SK-N-SH (cell line): ENCODE measurements at regions not wholly inside any gene's neighbourhood (a gene's known extent, or its start where the extent isn't known, plus 50 kb on each side); places are given as distances from the start of the nearest gene placed in this dataset.

ENCODE experiments used
- CTCF ChIA-PET: fragments of 300-600, 350-600 bp; formaldehyde crosslinking; extraction: SDS; loops from one replicate; lab custom pipeline; 2021; lab: Yijun Ruan, JAX
- POLR2A ChIA-PET: fragments of 350-600 bp; sonication (Branson Sonifier 250); formaldehyde crosslinking; extraction: SDS; loops from one replicate; lab custom pipeline; 2020; ENCODE audit warnings: antibody characterized with exemption, inconsistent platforms; lab: Yijun Ruan, JAX
- DNase-seq: peaks from one replicate; pipeline ENCODE4 v3.0.0; 2012
- H2AFZ ChIP-seq: fragments of 200-600 bp; sonication (generic); 2 replicates; pipeline ENCODE4 v1.8.1; 2016; ENCODE audit warnings: antibody characterized with exemption, mild to moderate bottlenecking, low read depth
- H3F3A ChIP-seq: fragments of 200-600 bp; sonication (generic); replicated peaks from 2 replicates; pipeline ENCODE3; 2016; ENCODE audit warnings: antibody characterized with exemption, mild to moderate bottlenecking; ENCODE audit not compliant: insufficient read depth
- H3K27ac ChIP-seq, 2 experiments: fragments of 200-500 bp in 1 of 2; fragments of 200-600 bp in 1 of 2; sonication (Bioruptor generic) in 1 of 2; sonication (generic), shearing (Covaris generic) in 1 of 2; 2 replicates each; pipeline versions ENCODE4 v1.5.1 to v1.6.1; 2014 to 2016; ENCODE audit warnings: low read depth in 2 of 2, inconsistent platforms in 1 of 2, low read length in 1 of 2, mild to moderate bottlenecking in 1 of 2, mixed read lengths in 1 of 2
- H3K27me3 ChIP-seq: fragments of 200-600 bp; sonication (generic), shearing (Covaris generic); 2 replicates; pipeline ENCODE4 v1.6.1; 2016; ENCODE audit warnings: mixed run types; ENCODE audit not compliant: insufficient read depth
- H3K36me3 ChIP-seq, 2 experiments: fragments of 200-500 bp in 1 of 2; fragments of 200-600 bp in 1 of 2; sonication (Bioruptor generic) in 1 of 2; sonication (generic) in 1 of 2; replicated peaks in 1 of 2; 2 replicates each; pipeline versions ENCODE3 to v1.5.1; 2014 to 2016; ENCODE audit warnings: low read length in 1 of 2, mild to moderate bottlenecking in 1 of 2; ENCODE audit not compliant: insufficient read depth in 2 of 2, control insufficient read depth in 1 of 2
- H3K4me1 ChIP-seq, 2 experiments: fragments of 200-500 bp in 1 of 2; fragments of 200-600 bp in 1 of 2; sonication (Bioruptor generic) in 1 of 2; sonication (generic), shearing (Covaris generic) in 1 of 2; 2 replicates each; pipeline versions ENCODE4 v1.5.1 to v1.6.1; 2014 to 2016; ENCODE audit warnings: low read depth in 1 of 2, low read length in 1 of 2, mixed run types in 1 of 2; ENCODE audit not compliant: insufficient read depth in 2 of 2, control insufficient read depth in 1 of 2
- H3K4me2 ChIP-seq: fragments of 200-600 bp; sonication (generic), shearing (Covaris generic); 2 replicates; pipeline ENCODE4 v1.6.1; 2017; ENCODE audit warnings: mixed run types
- H3K4me3 ChIP-seq, 2 experiments: fragments of 200-500 bp in 1 of 2; fragments of 200-600 bp in 1 of 2; sonication (Bioruptor generic) in 1 of 2; sonication (generic), shearing (Covaris generic) in 1 of 2; 2 replicates each; pipeline versions ENCODE4 v1.5.1 to v1.8.1; 2014 to 2016; ENCODE audit warnings: low read depth in 2 of 2, inconsistent platforms in 1 of 2, low read length in 1 of 2, mild to moderate bottlenecking in 1 of 2, mixed read lengths in 1 of 2, moderate library complexity in 1 of 2
- H3K79me2 ChIP-seq: fragments of 200-600 bp; sonication (generic); 2 replicates; pipeline ENCODE4 v1.8.1; 2017; ENCODE audit warnings: mild to moderate bottlenecking; ENCODE audit not compliant: insufficient read depth
- H3K9ac ChIP-seq: fragments of 200-600 bp; sonication (generic); 2 replicates; pipeline ENCODE4 v1.6.1; 2017; ENCODE audit warnings: mixed run types
- H3K9me2 ChIP-seq: fragments of 200-600 bp; sonication (generic); 2 replicates; pipeline ENCODE4 v1.6.1; 2017; ENCODE audit warnings: mixed run types
- H3K9me3 ChIP-seq: fragments of 200-600 bp; sonication (generic); 2 replicates; pipeline ENCODE4 v1.6.1; 2017; ENCODE audit warnings: mixed run types, mild to moderate bottlenecking, moderate library complexity
- H4K20me1 ChIP-seq: fragments of 200-600 bp; sonication (generic); 2 replicates; pipeline ENCODE4 v1.6.1; 2017; ENCODE audit warnings: mild to moderate bottlenecking, mixed run types; ENCODE audit not compliant: insufficient read depth
- ELF1 ChIP-seq: IDR thresholded peaks from 2 replicates; pipeline ENCODE4 v1.4.0; 2012
- EP300 ChIP-seq, 2 experiments: IDR thresholded peaks; 2 replicates each; pipeline versions ENCODE4 v1.4.0 to v1.6.1; 2012; ENCODE audit warnings: borderline replicate concordance in 1 of 2, low read depth in 1 of 2, low read length in 1 of 2
- EZH2phosphoT487 ChIP-seq: fragments of 200-600 bp; sonication (generic); IDR thresholded peaks from 2 replicates; pipeline ENCODE4 v1.6.1; 2017; ENCODE audit warnings: low read depth, mixed run types, mild to moderate bottlenecking, antibody characterized with exemption, moderate library complexity, borderline replicate concordance
- FOXM1 ChIP-seq: IDR thresholded peaks from 2 replicates; pipeline ENCODE4 v1.4.0; 2012; ENCODE audit warnings: low read depth, mild to moderate bottlenecking
- GABPA ChIP-seq: IDR thresholded peaks from 2 replicates; pipeline ENCODE4 v1.4.0; 2012; ENCODE audit warnings: low read depth, mild to moderate bottlenecking
- GATA2 ChIP-seq: sonication (generic); formaldehyde crosslinking; IDR thresholded peaks from 2 replicates; pipeline ENCODE4 v1.5.0; 2020; ENCODE audit warnings: mild to moderate bottlenecking, missing genetic modification reagents
- JUND ChIP-seq: IDR thresholded peaks from 2 replicates; pipeline ENCODE4 v1.4.0; 2012
- MAX ChIP-seq: IDR thresholded peaks from 2 replicates; pipeline ENCODE4 v1.4.0; 2012; ENCODE audit warnings: low read depth
- MEF2A ChIP-seq: IDR thresholded peaks from 2 replicates; pipeline ENCODE4 v1.4.0; 2012; ENCODE audit warnings: low read depth, borderline replicate concordance
- MXI1 ChIP-seq: IDR thresholded peaks from 2 replicates; pipeline ENCODE4 v1.6.1; 2012; ENCODE audit warnings: mild to moderate bottlenecking, low read depth, low read length, improper control_type of control experiment
- NFIC ChIP-seq: IDR thresholded peaks from 2 replicates; pipeline ENCODE4 v1.4.0; 2012; ENCODE audit warnings: borderline replicate concordance
- NRF1 ChIP-seq: IDR thresholded peaks from 2 replicates; pipeline ENCODE4 v1.6.1; 2012; ENCODE audit warnings: low read depth, mild to moderate bottlenecking, low read length
- PBX3 ChIP-seq: IDR thresholded peaks from 2 replicates; pipeline ENCODE4; 2012
- POLR2AphosphoS5 ChIP-seq: IDR thresholded peaks from 2 replicates; pipeline ENCODE4 v1.6.1; 2012; ENCODE audit warnings: low read depth, low read length
- RAD21 ChIP-seq: IDR thresholded peaks from 2 replicates; pipeline ENCODE4 v1.6.1; 2012; ENCODE audit warnings: mild to moderate bottlenecking, low read length
- RCOR1 ChIP-seq: fragments of 150-350 bp; IDR thresholded peaks from 2 replicates; pipeline ENCODE4 v1.6.1; 2017; ENCODE audit warnings: antibody characterized with exemption, low read length
- REST ChIP-seq: IDR thresholded peaks from 2 replicates; pipeline ENCODE4 v1.6.1; 2012; ENCODE audit warnings: mild to moderate bottlenecking, low read depth, low read length, moderate library complexity
- RFX5 ChIP-seq: IDR thresholded peaks from 2 replicates; pipeline ENCODE4 v1.6.1; 2012; ENCODE audit warnings: mild to moderate bottlenecking, improper control_type of control experiment, low read length
- RXRA ChIP-seq: IDR thresholded peaks from 2 replicates; pipeline ENCODE4 v1.4.0; 2012; ENCODE audit warnings: low read depth, mild to moderate bottlenecking, borderline replicate concordance
- SIN3A ChIP-seq: IDR thresholded peaks from 2 replicates; pipeline ENCODE4 v1.6.1; 2012; ENCODE audit warnings: low read depth, mild to moderate bottlenecking, low read length, moderate library complexity, borderline replicate concordance
- USF1 ChIP-seq: IDR thresholded peaks from 2 replicates; pipeline ENCODE4 v1.4.0; 2012; ENCODE audit warnings: low read depth, borderline replicate concordance
- USF2 ChIP-seq: fragments of 150-350 bp; IDR thresholded peaks from 2 replicates; pipeline ENCODE4 v1.6.1; 2017; ENCODE audit warnings: antibody characterized with exemption, low read length, low read depth, borderline replicate concordance
- YY1 ChIP-seq: IDR thresholded peaks from 2 replicates; pipeline ENCODE4 v1.4.0; 2012; ENCODE audit warnings: low read depth, mild to moderate bottlenecking
- WGBS: methylation state at CpG from one replicate; pipeline ENCODE4 v1.1.6; 2017; ENCODE audit warnings: low lambda C conversion rate; 5-methylcytosine and 5-hydroxymethylcytosine counted together

GRCh38 chr6:92446052-92446451 lies 973.3 kb downstream of the EPHA7 start:
- H3K79me2 ChIP-seq = no peaks in the 10 kb centered on the region
- H3K4me3 ChIP-seq = no peak overlapping the region
- no peak for DNase-seq
- ChIA-PET CTCF (no interaction called here), POLR2A (no interaction called here)
- no peak overlapping the region; the same call in 1 of the 2 replicates for H2AFZ ChIP-seq
- H3K9me3 ChIP-seq = no peaks in the 10 kb centered on the region
- no peaks in the 10 kb centered on the region for H3K4me1 ChIP-seq
- H3K9ac ChIP-seq = no peak overlapping the region
- H3K9me2 ChIP-seq = no peaks in the 10 kb centered on the region
- no peak overlapping the region for H3K27ac ChIP-seq
- no peaks in the 10 kb centered on the region for H3K27me3 ChIP-seq
- no peak overlapping the region for H3K4me2 ChIP-seq
- no peaks in the 10 kb centered on the region for H3K36me3 ChIP-seq
- H3F3A ChIP-seq = no peaks in the 10 kb centered on the region
- TF ChIP-seq FOXM1 (no peak), REST (no peak), YY1 (no peak), GABPA (no peak), GATA2 (no peak), MAX (no peak), RFX5 (no peak), RCOR1 (no peak), POLR2AphosphoS5 (no peak), NRF1 (no peak), EZH2phosphoT487 (no peak)
- no peaks in the 10 kb centered on the region for H4K20me1 ChIP-seq
- 40% methylated on average over 3 of the region's 3 CpGs for WGBS

GRCh38 chr6:92433911-92434310 lies 985.4 kb downstream of the EPHA7 start:
- no peak overlapping the region for H3K27ac ChIP-seq
- CTCF ChIA-PET = interaction anchor here (1.6 kb wide), 1 partner anchor 17 kb away, joined by 4 read pairs; no protein-coding TSS in a partner anchor
- no peaks in the 10 kb centered on the region for H3K9me2 ChIP-seq
- no peaks in the 10 kb centered on the region for H3K27me3 ChIP-seq
- POLR2A ChIA-PET = no interaction called here
- no peak overlapping the region for H2AFZ ChIP-seq
- TF ChIP-seq JUND = no peak
- TF ChIP-seq NFIC = no peak
- no peak for TF ChIP-seq USF2
- TF ChIP-seq YY1 = no peak
- TF ChIP-seq ELF1 = no peak
- no peak for TF ChIP-seq MXI1
- TF ChIP-seq EZH2phosphoT487 = no peak
- TF ChIP-seq PBX3 = no peak
- TF ChIP-seq GATA2 = no peak
- TF ChIP-seq USF1 = no peak
- no peak for TF ChIP-seq RAD21
- TF ChIP-seq RXRA = no peak
- no peak for TF ChIP-seq MAX
- TF ChIP-seq POLR2AphosphoS5 = no peak
- no peak for TF ChIP-seq MEF2A
- TF ChIP-seq NRF1 = no peak
- no peak for TF ChIP-seq SIN3A
- TF ChIP-seq EP300 (IDR thresholded peaks at IDR 0.05; ENCODE audit: borderline replicate concordance in 1 of 2, low read depth in 1 of 2, low read length in 1 of 2) = no peak
- H3K79me2 ChIP-seq = no peaks in the 10 kb centered on the region
- no peaks in the 10 kb centered on the region for H4K20me1 ChIP-seq
- H3K4me2 ChIP-seq = no peak overlapping the region
- DNase-seq = no peak
- no peak overlapping the region for H3K9ac ChIP-seq
- no peak overlapping the region for H3K4me3 ChIP-seq
- H3K4me1 ChIP-seq = no peaks in the 10 kb centered on the region
- 13% methylated on average over 1 of the region's 1 CpG for WGBS
- H3K36me3 ChIP-seq = no peaks in the 10 kb centered on the region
- H3F3A ChIP-seq = no peaks in the 10 kb centered on the region
- no peaks in the 10 kb centered on the region for H3K9me3 ChIP-seq
